PC-3 (cell line): ENCODE measurements at regions not wholly inside any gene's neighbourhood (a gene's known extent, or its start where the extent isn't known, plus 50 kb on each side); places are given as distances from the start of the nearest gene placed in this dataset.

Experiments used
- ATAC-seq: fragments of 200-7000 bp; cut with Tn5 transposase; 2 replicates; pipeline ENCODE4 v1.9.1; 2020; ENCODE audit warnings: mild to moderate bottlenecking, moderate library complexity
- BruUV-seq: library from RNA; stranded (reverse); fragments of 400-500 nt; replicated peaks from 2 replicates; lab custom pipeline; 2021; lab: Mats Ljungman, UMichigan
- CTCF ChIA-PET: fragments of 300-600 bp; sonication (Branson Sonifier 250); formaldehyde crosslinking; loops from one replicate; lab custom pipeline; 2022; ENCODE audit warnings: antibody characterized with exemption; lab: Charles Lee
- POLR2A ChIA-PET: fragments of 300-600 bp; sonication (Branson Sonifier 250); formaldehyde crosslinking; loops from one replicate; lab custom pipeline; 2022; ENCODE audit warnings: antibody characterized with exemption; ENCODE audit not compliant: unreplicated experiment; lab: Charles Lee
- DNase-seq: peaks from one replicate; pipeline ENCODE4 v3.0.0-alpha.2; 2015
- H2AFZ ChIP-seq: fragments of 300-600 bp; sonication (generic); 2 replicates; pipeline ENCODE4 v1.6.0; 2016; ENCODE audit warnings: antibody characterized with exemption, low read length
- H3F3A ChIP-seq: fragments of 300-600 bp; sonication (generic); one replicate; pipeline ENCODE4 v1.6.0; 2017; ENCODE audit warnings: antibody characterized with exemption, low read length, control low read depth, mild to moderate bottlenecking; ENCODE audit not compliant: unreplicated experiment
- H3K27ac ChIP-seq: fragments of 300-600 bp; sonication (generic); 2 replicates; pipeline ENCODE4 v1.5.1; 2016; ENCODE audit warnings: mild to moderate bottlenecking, low read length
- H3K27me3 ChIP-seq: fragments of 300-600 bp; sonication (generic); 2 replicates; pipeline ENCODE4 v1.6.1; 2016; ENCODE audit warnings: low read length, mixed read lengths
- H3K36me3 ChIP-seq: fragments of 300-600 bp; sonication (generic); 2 replicates; pipeline ENCODE4 v1.6.1; 2016; ENCODE audit warnings: low read depth, mixed run types, low read length, mixed read lengths
- H3K4me1 ChIP-seq: fragments of 300-600 bp; sonication (generic); 2 replicates; pipeline ENCODE4 v1.5.1; 2016; ENCODE audit warnings: low read length; ENCODE audit not compliant: insufficient read depth
- H3K4me2 ChIP-seq: fragments of 300-600 bp; sonication (generic); 2 replicates; pipeline ENCODE4 v1.6.0; 2016; ENCODE audit warnings: low read length
- H3K4me3 ChIP-seq: fragments of 300-600 bp; sonication (generic); 2 replicates; pipeline ENCODE4 v1.5.1; 2016; ENCODE audit warnings: mild to moderate bottlenecking, low read length, mixed read lengths
- H3K79me2 ChIP-seq: fragments of 300-600 bp; sonication (generic); 2 replicates; pipeline ENCODE4 v1.6.1; 2017; ENCODE audit warnings: low read length, mixed read lengths
- H3K9ac ChIP-seq: fragments of 300-600 bp; sonication (generic); 2 replicates; pipeline ENCODE4 v1.6.0; 2016; ENCODE audit warnings: mild to moderate bottlenecking, low read length
- H3K9me2 ChIP-seq: fragments of 300-600 bp; sonication (generic); replicated peaks from 2 replicates; pipeline ENCODE4 v1.6.1; 2016; ENCODE audit warnings: mixed run types, low read length, mixed read lengths
- H3K9me3 ChIP-seq: fragments of 300-600 bp; sonication (generic); 2 replicates; pipeline ENCODE4 v1.6.1; 2016; ENCODE audit warnings: low read length, mixed read lengths
- H4K20me1 ChIP-seq: fragments of 300-600 bp; sonication (generic); 2 replicates; pipeline ENCODE4 v1.6.1; 2016; ENCODE audit warnings: low read length, mixed read lengths
- EZH2 ChIP-seq: fragments of 300-600 bp; sonication (generic); IDR thresholded peaks from one replicate; pipeline ENCODE4 v1.6.1; 2017; ENCODE audit warnings: antibody characterized with exemption, mild to moderate bottlenecking, low read length; ENCODE audit not compliant: unreplicated experiment
- EZH2phosphoT487 ChIP-seq: fragments of 300-600 bp; sonication (generic); IDR thresholded peaks from 2 replicates; pipeline ENCODE4 v1.6.1; 2018; ENCODE audit warnings: mild to moderate bottlenecking, antibody characterized with exemption, low read length, borderline replicate concordance
- intact Hi-C: fragments of 100-400 bp; cut with micrococcal nuclease; formaldehyde crosslinking; loops from 2 replicates; pipeline ENCODE4 v1.9.0; 2023
- TF ChIP-seq, protein P1 (sequence below): fragments of 300-600 bp; sonication (generic); conservative IDR thresholded peaks from 2 replicates; pipeline ENCODE4 v1.5.1; 2017; ENCODE audit warnings: antibody characterized with exemption, low read depth, mild to moderate bottlenecking, low read length

DNA sequence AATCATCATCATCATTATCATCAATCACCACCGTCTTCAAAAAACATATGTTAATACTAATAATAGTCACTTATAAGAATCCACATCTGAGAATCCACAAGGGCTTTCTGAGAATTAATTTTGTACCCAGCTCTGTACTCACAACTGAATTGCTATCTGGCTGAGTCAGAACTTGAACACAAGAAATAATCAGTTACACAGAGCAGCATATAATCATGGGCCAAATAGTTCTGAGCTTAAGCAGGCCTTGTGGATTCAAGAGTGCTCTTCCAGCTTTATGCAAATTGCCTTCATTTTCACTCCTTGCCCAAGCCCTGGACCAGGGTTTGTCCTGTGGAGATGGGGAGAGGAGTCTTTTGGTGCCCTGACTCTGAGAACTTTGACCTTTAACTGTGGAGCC lies 304.5 kb downstream of the ZNF248 start:
- H3K27me3 ChIP-seq = no peaks in the 10 kb centered on the region
- ATAC-seq = no peak
- ChIA-PET POLR2A (no interaction called here), CTCF (no interaction called here)
- H3K4me3 ChIP-seq = no peak overlapping the region
- intact Hi-C loops = no loop called here
- no peak overlapping the region for H3K27ac ChIP-seq
- H3K36me3 ChIP-seq = no peaks in the 10 kb centered on the region
- H3K4me1 ChIP-seq = no peaks in the 10 kb centered on the region
- H3K79me2 ChIP-seq = no peaks in the 10 kb centered on the region
- DNase-seq = no peak
- no peak overlapping the region for H2AFZ ChIP-seq
- H3K4me2 ChIP-seq = no peak overlapping the region
- H3F3A ChIP-seq = no peaks in the 10 kb centered on the region
- TF ChIP-seq EZH2 (no peak), EZH2phosphoT487 (no peak)
- TF ChIP-seq, protein P1, sequence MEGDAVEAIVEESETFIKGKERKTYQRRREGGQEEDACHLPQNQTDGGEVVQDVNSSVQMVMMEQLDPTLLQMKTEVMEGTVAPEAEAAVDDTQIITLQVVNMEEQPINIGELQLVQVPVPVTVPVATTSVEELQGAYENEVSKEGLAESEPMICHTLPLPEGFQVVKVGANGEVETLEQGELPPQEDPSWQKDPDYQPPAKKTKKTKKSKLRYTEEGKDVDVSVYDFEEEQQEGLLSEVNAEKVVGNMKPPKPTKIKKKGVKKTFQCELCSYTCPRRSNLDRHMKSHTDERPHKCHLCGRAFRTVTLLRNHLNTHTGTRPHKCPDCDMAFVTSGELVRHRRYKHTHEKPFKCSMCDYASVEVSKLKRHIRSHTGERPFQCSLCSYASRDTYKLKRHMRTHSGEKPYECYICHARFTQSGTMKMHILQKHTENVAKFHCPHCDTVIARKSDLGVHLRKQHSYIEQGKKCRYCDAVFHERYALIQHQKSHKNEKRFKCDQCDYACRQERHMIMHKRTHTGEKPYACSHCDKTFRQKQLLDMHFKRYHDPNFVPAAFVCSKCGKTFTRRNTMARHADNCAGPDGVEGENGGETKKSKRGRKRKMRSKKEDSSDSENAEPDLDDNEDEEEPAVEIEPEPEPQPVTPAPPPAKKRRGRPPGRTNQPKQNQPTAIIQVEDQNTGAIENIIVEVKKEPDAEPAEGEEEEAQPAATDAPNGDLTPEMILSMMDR = no peak
- H3K9me2 ChIP-seq = no peaks in the 10 kb centered on the region
- H3K9me3 ChIP-seq = no peaks in the 10 kb centered on the region
- BruUV-seq = no TSS peak
- H3K9ac ChIP-seq = no peak overlapping the region
- no peaks in the 10 kb centered on the region for H4K20me1 ChIP-seq

DNA sequence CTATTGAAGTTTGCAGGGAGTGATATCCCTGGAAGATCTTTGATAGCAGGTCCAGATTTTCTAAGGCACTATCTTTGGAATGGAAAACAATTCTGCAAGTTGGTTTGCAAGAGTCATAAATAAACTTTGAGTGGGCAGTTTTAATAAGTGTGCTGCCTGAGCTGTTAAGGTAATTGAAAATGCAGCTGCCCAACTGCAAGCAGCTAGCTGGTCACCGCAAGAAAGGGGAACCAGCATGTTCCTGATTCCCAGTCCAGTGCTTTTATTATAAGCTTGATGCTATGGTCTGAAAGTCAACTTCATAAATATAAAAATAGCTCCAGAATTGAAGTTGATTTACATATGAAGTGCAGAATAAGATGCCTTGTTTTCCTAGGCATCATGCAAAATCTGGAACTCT lies 308.4 kb downstream of the ZNF248 start:
- CTCF ChIA-PET = no interaction called here
- no peak for DNase-seq
- H4K20me1 ChIP-seq = no peaks in the 10 kb centered on the region
- no peaks in the 10 kb centered on the region for H3K9me3 ChIP-seq
- H3K4me1 ChIP-seq = no peaks in the 10 kb centered on the region
- H3K79me2 ChIP-seq = no peaks in the 10 kb centered on the region
- H3K9ac ChIP-seq = no peak overlapping the region
- TF ChIP-seq EZH2phosphoT487 (no peak), EZH2 (no peak)
- TF ChIP-seq, protein P1 = no peak
- POLR2A ChIA-PET = no interaction called here
- no TSS peak for BruUV-seq
- no peaks in the 10 kb centered on the region for H3K27me3 ChIP-seq
- H2AFZ ChIP-seq = no peak overlapping the region
- intact Hi-C loops = no loop called here
- no peaks in the 10 kb centered on the region for H3F3A ChIP-seq
- H3K4me3 ChIP-seq = no peak overlapping the region
- no peak overlapping the region for H3K4me2 ChIP-seq
- H3K9me2 ChIP-seq = no peaks in the 10 kb centered on the region
- no peak for ATAC-seq
- no peaks in the 10 kb centered on the region for H3K36me3 ChIP-seq
- H3K27ac ChIP-seq = no peak overlapping the region

DNA sequence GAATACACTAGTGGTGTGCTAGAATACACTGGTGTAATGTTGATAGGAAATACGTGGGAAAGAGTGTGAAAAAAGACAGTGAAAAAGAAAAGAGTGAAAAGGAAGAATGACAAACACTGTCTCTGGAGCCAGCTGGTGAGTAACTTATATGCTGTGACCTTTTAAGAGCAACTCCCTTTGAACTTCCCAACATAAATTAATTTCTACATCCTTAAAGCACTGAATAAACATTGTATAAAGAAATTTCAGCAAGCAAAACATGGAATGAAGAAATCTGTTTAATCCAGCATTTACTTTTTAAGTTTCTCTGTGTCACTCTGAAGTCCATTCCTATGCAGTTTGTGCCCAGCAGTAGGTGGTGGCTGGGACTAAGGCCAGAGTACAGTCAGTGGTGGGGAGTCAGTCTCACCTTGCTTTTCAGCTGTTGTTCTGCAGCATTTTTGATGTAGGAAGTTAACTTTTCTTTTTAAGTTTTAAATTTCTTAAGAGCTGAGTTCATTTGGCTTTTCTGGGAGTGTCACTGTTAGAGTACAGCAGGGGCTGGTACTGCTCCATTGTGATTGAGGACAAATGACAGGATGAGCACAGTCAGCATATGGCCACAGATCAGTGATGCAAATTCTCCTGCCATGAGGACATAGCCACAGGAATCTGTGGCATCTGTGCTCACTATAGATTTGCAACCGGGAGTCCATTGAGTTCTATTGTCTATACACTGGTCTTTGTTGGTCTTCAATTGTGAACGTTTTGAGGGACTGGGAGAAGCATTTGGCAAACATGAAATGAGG lies 321.8 kb downstream of the ZNF248 start:
- no peaks in the 10 kb centered on the region for H3K36me3 ChIP-seq
- H4K20me1 ChIP-seq = no peaks in the 10 kb centered on the region
- no peaks in the 10 kb centered on the region for H3K79me2 ChIP-seq
- DNase-seq (peak; percentile 83), ATAC-seq (peak; percentile 75)
- no peak overlapping the region for H3K9ac ChIP-seq
- H3K4me1 ChIP-seq = peaks cover 13% of the 10 kb centered on the region
- intact Hi-C loops = no loop called here
- no peaks in the 10 kb centered on the region for H3K27me3 ChIP-seq
- TF ChIP-seq EZH2phosphoT487 = no peak
- TF ChIP-seq, protein P1 = no peak
- TF ChIP-seq EZH2 = no peak
- no peak overlapping the region for H3K4me3 ChIP-seq
- H2AFZ ChIP-seq = peak overlapping the region; percentile 3; the same call in 1 of the 2 replicates
- H3K9me3 ChIP-seq = no peaks in the 10 kb centered on the region
- no peak overlapping the region for H3K27ac ChIP-seq
- BruUV-seq = no TSS peak
- POLR2A ChIA-PET = interaction anchor here (0.6 kb wide), 1 partner anchor 21 kb away, joined by 7 read pairs; no protein-coding TSS in a partner anchor
- no peaks in the 10 kb centered on the region for H3F3A ChIP-seq
- no peaks in the 10 kb centered on the region for H3K9me2 ChIP-seq
- H3K4me2 ChIP-seq = no peak overlapping the region
- CTCF ChIA-PET = interaction anchor here (0.6 to 1.8 kb wide), 2 partner anchors 81 to 219 kb away, joined by 3 to 6 read pairs; no protein-coding TSS in a partner anchor
